ENCODE measurements at regions not wholly inside any gene's neighbourhood (a gene's known extent, or its start where the extent isn't known, plus 50 kb on each side); places are given as distances from the start of the nearest gene placed in this dataset.

DNA sequence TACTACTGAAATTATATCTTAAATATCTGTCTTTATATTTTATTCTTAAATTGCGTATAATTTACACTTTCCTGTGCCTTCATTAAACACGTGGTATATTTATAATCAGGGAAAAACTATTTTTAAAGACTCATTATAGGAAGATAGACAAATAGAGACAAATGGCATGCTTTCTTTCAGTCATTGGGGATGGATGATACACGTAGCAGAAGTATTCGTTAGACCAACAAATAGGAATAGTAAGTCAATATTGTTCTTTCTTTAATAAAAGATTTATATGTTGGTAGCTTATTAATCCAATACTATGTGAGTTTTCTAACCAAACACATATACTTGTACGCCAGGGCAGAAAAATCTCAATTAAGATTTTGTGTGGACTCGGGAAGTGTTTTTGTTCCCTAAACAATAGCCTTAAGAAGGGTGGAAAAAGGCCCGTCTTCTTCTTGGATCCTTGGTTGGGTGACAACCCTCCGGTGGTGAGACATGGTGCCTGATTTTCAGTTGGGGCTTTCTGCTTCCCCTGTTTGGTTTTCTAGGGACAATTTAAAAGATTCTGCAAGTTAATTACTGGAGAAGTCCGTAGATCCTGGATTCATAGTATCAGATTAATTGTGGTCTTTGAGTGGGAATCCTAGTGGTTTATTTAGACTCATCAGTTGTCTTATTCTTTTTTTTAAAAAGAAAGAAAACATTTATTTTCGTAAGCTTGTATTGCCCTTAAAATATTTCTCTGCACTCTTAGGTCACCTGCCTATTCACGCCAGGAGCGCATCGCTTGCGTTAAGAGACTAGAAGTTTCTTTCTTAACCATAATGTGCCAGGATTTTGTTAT, 83.5 kb upstream of the WNT7B start:
- Histone ChIP-seq H3K9me3 (ENCODE audit: low read depth) (no peaks in the 10 kb centered on the region), H3K27me3 (peaks cover 69% of the 10 kb centered on the region), H3K36me3 (no peaks in the 10 kb centered on the region), H3K27ac (no peak overlapping the region), H3K4me3 (no peak overlapping the region), H3K4me1 (ENCODE audit: low read depth) (no peaks in the 10 kb centered on the region)
- TF ChIP-seq, protein P1, sequence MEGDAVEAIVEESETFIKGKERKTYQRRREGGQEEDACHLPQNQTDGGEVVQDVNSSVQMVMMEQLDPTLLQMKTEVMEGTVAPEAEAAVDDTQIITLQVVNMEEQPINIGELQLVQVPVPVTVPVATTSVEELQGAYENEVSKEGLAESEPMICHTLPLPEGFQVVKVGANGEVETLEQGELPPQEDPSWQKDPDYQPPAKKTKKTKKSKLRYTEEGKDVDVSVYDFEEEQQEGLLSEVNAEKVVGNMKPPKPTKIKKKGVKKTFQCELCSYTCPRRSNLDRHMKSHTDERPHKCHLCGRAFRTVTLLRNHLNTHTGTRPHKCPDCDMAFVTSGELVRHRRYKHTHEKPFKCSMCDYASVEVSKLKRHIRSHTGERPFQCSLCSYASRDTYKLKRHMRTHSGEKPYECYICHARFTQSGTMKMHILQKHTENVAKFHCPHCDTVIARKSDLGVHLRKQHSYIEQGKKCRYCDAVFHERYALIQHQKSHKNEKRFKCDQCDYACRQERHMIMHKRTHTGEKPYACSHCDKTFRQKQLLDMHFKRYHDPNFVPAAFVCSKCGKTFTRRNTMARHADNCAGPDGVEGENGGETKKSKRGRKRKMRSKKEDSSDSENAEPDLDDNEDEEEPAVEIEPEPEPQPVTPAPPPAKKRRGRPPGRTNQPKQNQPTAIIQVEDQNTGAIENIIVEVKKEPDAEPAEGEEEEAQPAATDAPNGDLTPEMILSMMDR (IDR thresholded peaks at IDR 0.05; ENCODE audit: low read depth, low read length): no peak
- DNase-seq (ENCODE audit: low read depth in 1 of 2, low spot score in 1 of 2): no peak

DNA sequence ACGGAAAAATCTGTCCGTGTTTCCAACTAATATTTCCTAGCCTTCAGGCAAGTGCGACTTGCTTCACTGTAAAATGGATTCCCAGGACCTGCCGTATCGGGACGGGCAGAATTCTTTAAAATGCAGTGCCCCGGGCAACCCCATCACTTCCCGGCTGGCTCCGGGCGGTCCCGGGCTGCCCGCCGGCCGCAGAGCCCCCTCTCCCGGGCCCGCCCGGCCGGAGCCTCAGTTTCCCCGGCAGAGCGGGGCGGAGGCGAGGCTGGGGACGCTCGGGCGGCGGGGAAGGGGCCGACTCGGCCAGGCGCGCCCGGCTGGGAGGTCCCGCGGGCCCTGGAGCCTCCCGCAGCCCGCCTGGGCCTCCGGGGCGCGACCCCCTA, 84.2 kb upstream of the WNT7B start:
- DNase-seq (ENCODE audit: low read depth in 1 of 2, low spot score in 1 of 2): no peak
- no peak overlapping the region for H3K27ac ChIP-seq
- TF ChIP-seq, protein P1 (IDR thresholded peaks at IDR 0.05; ENCODE audit: low read depth, low read length): no peak
- no peaks in the 10 kb centered on the region for H3K9me3 ChIP-seq (ENCODE audit: low read depth)
- H3K4me3 ChIP-seq: no peak overlapping the region
- no peaks in the 10 kb centered on the region for H3K36me3 ChIP-seq
- H3K4me1 ChIP-seq (ENCODE audit: low read depth): no peaks in the 10 kb centered on the region
- peaks cover 75% of the 10 kb centered on the region for H3K27me3 ChIP-seq

DNA sequence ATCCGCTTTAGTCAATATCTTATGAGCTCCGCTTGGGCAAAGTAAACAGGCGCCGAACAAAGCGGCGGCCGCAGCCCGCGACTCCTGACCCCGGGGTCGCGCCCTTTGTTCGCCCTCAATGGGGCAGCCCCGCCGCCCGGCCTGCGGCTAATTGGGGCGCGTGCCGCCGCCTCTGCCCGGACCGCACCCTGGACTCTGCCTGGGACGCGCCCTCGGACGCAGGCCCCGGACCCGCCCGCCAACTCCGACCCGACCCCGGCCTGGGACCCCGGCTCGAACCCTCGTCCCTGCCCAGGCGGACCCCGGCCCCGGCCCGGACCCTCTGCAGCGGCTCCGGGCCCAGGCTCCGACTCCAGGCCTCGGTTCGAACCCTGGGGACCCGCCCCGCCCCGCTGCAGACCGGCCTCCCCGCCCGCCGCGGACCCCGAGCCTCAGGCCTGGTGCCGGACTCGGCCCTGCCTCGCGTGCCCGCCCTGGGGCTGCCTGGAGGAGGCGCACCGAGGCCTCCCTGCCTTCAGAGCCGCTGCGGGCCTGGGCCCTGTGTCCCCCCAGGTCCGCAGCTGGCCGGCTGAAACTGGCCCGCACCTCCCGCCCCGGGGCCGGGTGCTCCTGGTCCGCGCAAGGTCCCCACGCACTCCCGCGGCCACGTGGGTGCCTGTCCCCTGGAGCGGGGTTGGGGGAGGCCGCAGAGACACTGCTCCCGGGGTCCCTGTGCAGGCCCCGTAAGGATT, 84.7 kb upstream of the WNT7B start:
- TF ChIP-seq, protein P1 (IDR thresholded peaks at IDR 0.05; ENCODE audit: low read depth, low read length): no peak
- peaks cover 81% of the 10 kb centered on the region for H3K27me3 ChIP-seq
- no peaks in the 10 kb centered on the region for H3K36me3 ChIP-seq
- H3K4me3 ChIP-seq: no peak overlapping the region
- H3K4me1 ChIP-seq (ENCODE audit: low read depth): no peaks in the 10 kb centered on the region
- DNase-seq (ENCODE audit: low read depth in 1 of 2, low spot score in 1 of 2): no peak
- no peaks in the 10 kb centered on the region for H3K9me3 ChIP-seq (ENCODE audit: low read depth)
- no peak overlapping the region for H3K27ac ChIP-seq

DNA sequence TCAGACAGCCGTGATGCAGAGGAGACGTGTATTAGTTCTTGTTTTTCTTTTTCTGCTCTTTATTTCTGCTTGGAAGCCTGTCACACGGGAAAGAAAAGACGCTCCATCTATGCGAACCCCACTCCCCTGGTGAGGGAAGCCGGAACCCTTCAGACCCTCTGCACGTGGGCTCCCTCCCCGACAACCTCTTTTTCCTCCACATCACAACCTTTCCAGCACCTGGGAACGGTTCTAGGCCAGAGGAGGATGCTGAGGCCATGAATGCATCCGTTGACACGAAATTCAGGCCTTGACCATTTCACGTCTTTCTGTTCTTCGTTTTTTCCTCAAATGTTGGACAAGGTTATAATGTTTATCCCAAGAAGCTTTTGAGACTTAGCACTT, 85.3 kb upstream of the WNT7B start:
- Histone ChIP-seq H3K4me3 (no peak overlapping the region), H3K4me1 (ENCODE audit: low read depth) (no peaks in the 10 kb centered on the region)

GRCh38 chr22:46062971-46063631, 86.1 kb upstream of the WNT7B start:
- TF ChIP-seq, protein P1 (IDR thresholded peaks at IDR 0.05; ENCODE audit: low read depth, low read length): no peak
- no peaks in the 10 kb centered on the region for H3K36me3 ChIP-seq
- H3K9me3 ChIP-seq (ENCODE audit: low read depth): no peaks in the 10 kb centered on the region
- H3K27ac ChIP-seq: no peak overlapping the region
- no peak for DNase-seq (ENCODE audit: low read depth in 1 of 2, low spot score in 1 of 2)
- peaks cover 95% of the 10 kb centered on the region for H3K27me3 ChIP-seq
- H3K4me3 ChIP-seq: no peak overlapping the region
- H3K4me1 ChIP-seq (ENCODE audit: low read depth): no peaks in the 10 kb centered on the region

More for the DNA sequence above, 85.3 kb upstream of the WNT7B start:
- H3K9me3 ChIP-seq (ENCODE audit: low read depth): no peaks in the 10 kb centered on the region
- H3K27me3 ChIP-seq: peaks cover 87% of the 10 kb centered on the region
- no peaks in the 10 kb centered on the region for H3K36me3 ChIP-seq
- DNase-seq (ENCODE audit: low read depth in 1 of 2, low spot score in 1 of 2): no peak
- H3K27ac ChIP-seq: no peak overlapping the region
- TF ChIP-seq, protein P1 (IDR thresholded peaks at IDR 0.05; ENCODE audit: low read depth, low read length): no peak
